HCT116 (cell line): ENCODE measurements at regions not wholly inside any gene's neighbourhood (a gene's known extent, or its start where the extent isn't known, plus 50 kb on each side); places are given as distances from the start of the nearest gene placed in this dataset.

Experiments
- ATAC-seq: fragments of 200-7000 bp; cut with Tn5 transposase; 2 replicates; pipeline ENCODE4 v1.9.1; 2020; ENCODE audit warnings: mild to moderate bottlenecking, moderate library complexity
- BruUV-seq: library from RNA; stranded (reverse); fragments of 400-500 nt; replicated peaks from 2 replicates; lab custom pipeline; 2021; lab: Mats Ljungman, UMichigan
- CTCF ChIA-PET: fragments of 300-600 bp; sonication (Branson Sonifier 250); formaldehyde crosslinking; loops from one replicate; lab custom pipeline; 2021; ENCODE audit warnings: antibody characterized with exemption; lab: Charles Lee
- POLR2A ChIA-PET: fragments of 300-600, 350-600 bp; sonication (Branson Sonifier 250); formaldehyde crosslinking; loops from one replicate; lab custom pipeline; 2021; ENCODE audit warnings: antibody characterized with exemption; lab: Charles Lee
- RAD21 ChIA-PET, 2 experiments: fragments of 300-600 bp; sonication (Branson Sonifier 250); formaldehyde crosslinking; loops; one replicate each; lab custom pipeline; 2023; ENCODE audit warnings: low total read pairs in 2 of 2; ENCODE audit not compliant: uncharacterized antibody in 2 of 2, unreplicated experiment in 2 of 2, low non-redundant PET in 1 of 2; lab: Charles Lee
- DNase-seq: peaks from one replicate; pipeline ENCODE4 v3.0.0-alpha.2; 2010; ENCODE audit warnings: low read depth, low spot score
- H2AFZ ChIP-seq: fragments of 200-600 bp; shearing (Covaris generic), sonication (generic); 2 replicates; pipeline ENCODE4 v1.6.1; 2017; ENCODE audit warnings: low read depth, mixed run types, mixed read lengths, antibody characterized with exemption, low read length; ENCODE audit not compliant: poor library complexity, severe bottlenecking
- H3K27ac ChIP-seq: 2 replicates; pipeline ENCODE4 v1.5.1; 2012; ENCODE audit warnings: low read depth, low read length
- H3K27me3 ChIP-seq: fragments of 200-600 bp; sonication (generic); 2 replicates; pipeline ENCODE4 v1.6.1; 2016; ENCODE audit warnings: mixed run types, low read length, mixed read lengths; ENCODE audit not compliant: insufficient read depth
- H3K36me3 ChIP-seq, 2 experiments: fragments of 200-500 bp in 1 of 2; fragments of 200-600 bp in 1 of 2; sonication (Bioruptor generic) in 1 of 2; sonication (generic) in 1 of 2; 2 replicates each; pipeline versions ENCODE4 v1.5.1 to v1.6.1; 2014 to 2016; ENCODE audit warnings: low read length in 2 of 2, inconsistent platforms in 1 of 2, mixed read lengths in 1 of 2, mixed run types in 1 of 2; ENCODE audit not compliant: insufficient read depth in 2 of 2, control insufficient read depth in 1 of 2
- H3K4me1 ChIP-seq, 2 experiments: fragments of 200-600 bp in 1 of 2; sonication (generic) in 1 of 2; 2 replicates each; pipeline versions ENCODE4 v1.5.1 to v1.6.1; 2012 to 2017; ENCODE audit warnings: low read length in 2 of 2, inconsistent platforms in 1 of 2, mild to moderate bottlenecking in 1 of 2, mixed read lengths in 1 of 2, mixed run types in 1 of 2, moderate library complexity in 1 of 2; ENCODE audit not compliant: insufficient read depth in 2 of 2, control insufficient read depth in 1 of 2
- H3K4me2 ChIP-seq: fragments of 200-600 bp; sonication (generic); 2 replicates; pipeline ENCODE4 v1.6.1; 2017; ENCODE audit warnings: mixed run types, low read length, mixed read lengths
- H3K4me3 ChIP-seq, 2 experiments: fragments of 200-600 bp in 1 of 2; sonication (generic) in 1 of 2; replicated peaks in 1 of 2; 2 replicates each; pipeline ENCODE4 v1.5.1; 2011 to 2016; ENCODE audit warnings: low read length in 2 of 2, control low read depth in 1 of 2, low read depth in 1 of 2, mild to moderate bottlenecking in 1 of 2, mixed read lengths in 1 of 2, mixed run types in 1 of 2
- H3K79me2 ChIP-seq: fragments of 200-600 bp; sonication (generic); 2 replicates; pipeline ENCODE4 v1.6.1; 2017; ENCODE audit warnings: mild to moderate bottlenecking, mixed run types, low read length, moderate library complexity, mixed read lengths; ENCODE audit not compliant: insufficient read depth
- H3K9ac ChIP-seq: fragments of 200-600 bp; sonication (generic); 2 replicates; pipeline ENCODE4 v1.6.1; 2016; ENCODE audit warnings: low read length, mixed read lengths
- H3K9me2 ChIP-seq: fragments of 200-600 bp; sonication (generic), shearing (Covaris generic); 2 replicates; pipeline ENCODE4 v1.6.1; 2017; ENCODE audit warnings: mixed run types, mild to moderate bottlenecking, moderate library complexity; ENCODE audit not compliant: insufficient read depth
- H3K9me3 ChIP-seq, 2 experiments: fragments of 200-500 bp in 1 of 2; fragments of 200-600 bp in 1 of 2; sonication (Bioruptor generic) in 1 of 2; sonication (generic) in 1 of 2; 2 replicates each; pipeline ENCODE4 v1.6.1; 2014 to 2017; ENCODE audit warnings: low read length in 2 of 2, mixed read lengths in 2 of 2, inconsistent platforms in 1 of 2, low read depth in 1 of 2, mild to moderate bottlenecking in 1 of 2, mixed run types in 1 of 2, moderate library complexity in 1 of 2; ENCODE audit not compliant: control insufficient read depth in 1 of 2, insufficient read depth in 1 of 2
- H4K20me1 ChIP-seq: fragments of 200-600 bp; sonication (generic), shearing (Covaris generic); 2 replicates; pipeline ENCODE4 v1.6.1; 2017; ENCODE audit warnings: mixed run types, mild to moderate bottlenecking, moderate library complexity; ENCODE audit not compliant: insufficient read depth
- CBX3 ChIP-seq: IDR thresholded peaks from 2 replicates; pipeline ENCODE4 v1.6.1; 2012; ENCODE audit warnings: low read depth
- EGR1 ChIP-seq: IDR thresholded peaks from 2 replicates; pipeline ENCODE4 v1.6.1; 2012; ENCODE audit warnings: low read depth
- EZH2 ChIP-seq: fragments of 200-600 bp; sonication (generic); IDR thresholded peaks from 2 replicates; pipeline ENCODE4 v1.6.1; 2017; ENCODE audit warnings: antibody characterized with exemption, mixed run types
- EZH2phosphoT487 ChIP-seq: fragments of 200-600 bp; IDR thresholded peaks from 2 replicates; pipeline ENCODE4 v1.6.1; 2018; ENCODE audit warnings: antibody characterized with exemption, borderline replicate concordance
- FOSL1 ChIP-seq: IDR thresholded peaks from 2 replicates; pipeline ENCODE4 v1.6.1; 2012; ENCODE audit warnings: low read depth
- JUND ChIP-seq: IDR thresholded peaks from 2 replicates; pipeline ENCODE4 v1.6.1; 2012
- POLR2A ChIP-seq: IDR thresholded peaks from 2 replicates; pipeline ENCODE4 v1.7.0; 2011; ENCODE audit warnings: borderline replicate concordance; ENCODE audit not compliant: insufficient read depth, insufficient read length; ENCODE audit errors: extremely low read depth
- POLR2AphosphoS5 ChIP-seq: IDR thresholded peaks from 2 replicates; pipeline ENCODE4 v1.6.1; 2011; ENCODE audit warnings: mild to moderate bottlenecking, low read depth, low read length, moderate library complexity
- RAD21 ChIP-seq: IDR thresholded peaks from 2 replicates; pipeline ENCODE4 v1.6.1; 2012; ENCODE audit warnings: low read depth, mild to moderate bottlenecking
- SIN3A ChIP-seq: IDR thresholded peaks from 2 replicates; pipeline ENCODE4 v1.6.1; 2012; ENCODE audit warnings: low read depth
- SP1 ChIP-seq: IDR thresholded peaks from 2 replicates; pipeline ENCODE4 v1.6.1; 2012; ENCODE audit warnings: low read depth
- SRF ChIP-seq: IDR thresholded peaks from 2 replicates; pipeline ENCODE4 v1.6.1; 2012; ENCODE audit warnings: low read depth
- TCF7L2 ChIP-seq: IDR thresholded peaks from 2 replicates; pipeline ENCODE4 v1.7.0; 2011; ENCODE audit warnings: borderline replicate concordance, inconsistent platforms; ENCODE audit not compliant: insufficient read depth, insufficient read length; ENCODE audit errors: extremely low read depth
- YY1 ChIP-seq: IDR thresholded peaks from 2 replicates; pipeline ENCODE4 v1.6.1; 2011; ENCODE audit warnings: low read length, low read depth, moderate library complexity, mild to moderate bottlenecking; ENCODE audit not compliant: insufficient replicate concordance; ENCODE audit errors: extremely low read depth
- ZFX ChIP-seq: fragments of 450-650 bp; IDR thresholded peaks from 2 replicates; pipeline ENCODE4 v1.6.1; 2017
- intact Hi-C: fragments of 100-400 bp; cut with micrococcal nuclease; formaldehyde crosslinking; loops from 2 replicates; pipeline ENCODE4 v1.10.0; 2022
- TF ChIP-seq, protein P1 (sequence below): IDR thresholded peaks from 2 replicates; pipeline ENCODE4 v1.6.1; 2012
- TF ChIP-seq, protein P2 (sequence below): IDR thresholded peaks from 2 replicates; pipeline ENCODE4 v1.6.1; 2012; ENCODE audit warnings: low read depth
- TF ChIP-seq, protein P3 (sequence below): IDR thresholded peaks from 2 replicates; pipeline ENCODE4 v1.6.1; 2012

DNA sequence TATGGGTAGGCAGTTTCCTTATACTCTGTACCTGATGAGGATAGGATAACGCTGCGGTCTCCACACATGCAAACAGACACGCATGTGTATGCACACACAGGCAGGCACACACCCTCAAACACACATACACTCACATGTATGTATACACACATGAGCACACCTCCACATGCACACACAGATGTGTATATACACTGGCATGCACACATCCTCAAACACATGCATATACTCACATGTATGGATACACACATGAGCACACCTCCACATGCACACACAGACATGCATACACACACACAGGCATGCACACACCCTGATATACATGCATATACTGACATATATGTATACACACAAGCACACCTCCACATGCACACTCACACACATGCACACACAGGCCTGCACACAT lies 267.8 kb upstream of the HDAC4 start:
- no peak overlapping the region for H3K4me3 ChIP-seq
- H3K36me3 ChIP-seq: no peaks in the 10 kb centered on the region
- no TSS peak for BruUV-seq
- H2AFZ ChIP-seq: no peak overlapping the region
- no peaks in the 10 kb centered on the region for H3K9me2 ChIP-seq
- intact Hi-C loops: no loop called here
- peaks cover 14% of the 10 kb centered on the region for H3K27me3 ChIP-seq
- no peaks in the 10 kb centered on the region for H4K20me1 ChIP-seq
- no peak overlapping the region for H3K9ac ChIP-seq
- RAD21 ChIA-PET: no interaction called here
- H3K4me1 ChIP-seq: no peaks in the 10 kb centered on the region
- no peaks in the 10 kb centered on the region for H3K9me3 ChIP-seq
- CTCF ChIA-PET: no interaction called here
- POLR2A ChIA-PET: no interaction called here
- no peak for ATAC-seq
- TF ChIP-seq, protein P1, sequence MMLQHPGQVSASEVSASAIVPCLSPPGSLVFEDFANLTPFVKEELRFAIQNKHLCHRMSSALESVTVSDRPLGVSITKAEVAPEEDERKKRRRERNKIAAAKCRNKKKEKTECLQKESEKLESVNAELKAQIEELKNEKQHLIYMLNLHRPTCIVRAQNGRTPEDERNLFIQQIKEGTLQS: no peak
- TF ChIP-seq CBX3: no peak
- no peak for TF ChIP-seq POLR2A
- H3K27ac ChIP-seq: no peak overlapping the region
- no peaks in the 10 kb centered on the region for H3K79me2 ChIP-seq
- DNase-seq: no peak
- H3K4me2 ChIP-seq: no peak overlapping the region

GRCh38 chr2:239668042-239668441 lies 267.2 kb upstream of the HDAC4 start:
- POLR2A ChIA-PET: no interaction called here
- H3K27me3 ChIP-seq: peaks cover 20% of the 10 kb centered on the region
- CTCF ChIA-PET: no interaction called here
- TF ChIP-seq ZFX: no peak
- no peak for TF ChIP-seq RAD21
- no peak for TF ChIP-seq EZH2
- TF ChIP-seq YY1: no peak
- no peak for TF ChIP-seq SRF
- TF ChIP-seq POLR2A: no peak
- TF ChIP-seq, protein P2, sequence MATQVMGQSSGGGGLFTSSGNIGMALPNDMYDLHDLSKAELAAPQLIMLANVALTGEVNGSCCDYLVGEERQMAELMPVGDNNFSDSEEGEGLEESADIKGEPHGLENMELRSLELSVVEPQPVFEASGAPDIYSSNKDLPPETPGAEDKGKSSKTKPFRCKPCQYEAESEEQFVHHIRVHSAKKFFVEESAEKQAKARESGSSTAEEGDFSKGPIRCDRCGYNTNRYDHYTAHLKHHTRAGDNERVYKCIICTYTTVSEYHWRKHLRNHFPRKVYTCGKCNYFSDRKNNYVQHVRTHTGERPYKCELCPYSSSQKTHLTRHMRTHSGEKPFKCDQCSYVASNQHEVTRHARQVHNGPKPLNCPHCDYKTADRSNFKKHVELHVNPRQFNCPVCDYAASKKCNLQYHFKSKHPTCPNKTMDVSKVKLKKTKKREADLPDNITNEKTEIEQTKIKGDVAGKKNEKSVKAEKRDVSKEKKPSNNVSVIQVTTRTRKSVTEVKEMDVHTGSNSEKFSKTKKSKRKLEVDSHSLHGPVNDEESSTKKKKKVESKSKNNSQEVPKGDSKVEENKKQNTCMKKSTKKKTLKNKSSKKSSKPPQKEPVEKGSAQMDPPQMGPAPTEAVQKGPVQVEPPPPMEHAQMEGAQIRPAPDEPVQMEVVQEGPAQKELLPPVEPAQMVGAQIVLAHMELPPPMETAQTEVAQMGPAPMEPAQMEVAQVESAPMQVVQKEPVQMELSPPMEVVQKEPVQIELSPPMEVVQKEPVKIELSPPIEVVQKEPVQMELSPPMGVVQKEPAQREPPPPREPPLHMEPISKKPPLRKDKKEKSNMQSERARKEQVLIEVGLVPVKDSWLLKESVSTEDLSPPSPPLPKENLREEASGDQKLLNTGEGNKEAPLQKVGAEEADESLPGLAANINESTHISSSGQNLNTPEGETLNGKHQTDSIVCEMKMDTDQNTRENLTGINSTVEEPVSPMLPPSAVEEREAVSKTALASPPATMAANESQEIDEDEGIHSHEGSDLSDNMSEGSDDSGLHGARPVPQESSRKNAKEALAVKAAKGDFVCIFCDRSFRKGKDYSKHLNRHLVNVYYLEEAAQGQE: no peak
- TF ChIP-seq POLR2AphosphoS5: no peak
- no peak for TF ChIP-seq FOSL1
- TF ChIP-seq, protein P3, sequence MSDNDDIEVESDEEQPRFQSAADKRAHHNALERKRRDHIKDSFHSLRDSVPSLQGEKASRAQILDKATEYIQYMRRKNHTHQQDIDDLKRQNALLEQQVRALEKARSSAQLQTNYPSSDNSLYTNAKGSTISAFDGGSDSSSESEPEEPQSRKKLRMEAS: no peak
- no peak for TF ChIP-seq SP1
- no peak for TF ChIP-seq JUND
- TF ChIP-seq SIN3A: no peak
- TF ChIP-seq, protein P1: no peak
- TF ChIP-seq EZH2phosphoT487: no peak
- no peak for TF ChIP-seq EGR1
- no peak for TF ChIP-seq TCF7L2
- RAD21 ChIA-PET: no interaction called here
- no peaks in the 10 kb centered on the region for H3K9me3 ChIP-seq
- H3K4me1 ChIP-seq: no peaks in the 10 kb centered on the region
- no peaks in the 10 kb centered on the region for H3K9me2 ChIP-seq
- intact Hi-C loops: no loop called here
- H3K79me2 ChIP-seq: no peaks in the 10 kb centered on the region
- ATAC-seq: no peak
- H3K27ac ChIP-seq: no peak overlapping the region
- no peak for DNase-seq
- no peak overlapping the region for H3K9ac ChIP-seq
- H3K4me3 ChIP-seq: no peak overlapping the region
- no peaks in the 10 kb centered on the region for H3K36me3 ChIP-seq
- H4K20me1 ChIP-seq: no peaks in the 10 kb centered on the region
- no peak overlapping the region for H2AFZ ChIP-seq
- no peak overlapping the region for H3K4me2 ChIP-seq
- BruUV-seq: no TSS peak
